ENCODE measurements at regions not wholly inside any gene's neighbourhood (a gene's known extent, or its start where the extent isn't known, plus 50 kb on each side); places are given as distances from the start of the nearest gene placed in this dataset.

GRCh38 chr12:58242796-58243630, 301.6 kb downstream of the ATP23 start:
- no peak overlapping the region for H3K27ac ChIP-seq
- intact Hi-C loops (cut with DNase I; ENCODE audit: low total_unique reads) = no loop called here
- no peaks in the 10 kb centered on the region for H3K9me3 ChIP-seq
- no peaks in the 10 kb centered on the region for H3K4me1 ChIP-seq
- no peaks in the 10 kb centered on the region for H3K36me3 ChIP-seq
- no peak overlapping the region for H3K4me3 ChIP-seq
- H3K27me3 ChIP-seq (replicated peaks in 1 of 7) = no peaks in the 10 kb centered on the region
- no peak for DNase-seq
- TF ChIP-seq CTCF (IDR thresholded peaks at IDR 0.05 in 8 of 11, conservative IDR thresholded peaks at IDR 0.05 in 3 of 11) (no peak), POLR2A (IDR thresholded peaks at IDR 0.05) (no peak), POLR2AphosphoS5 (IDR thresholded peaks at IDR 0.05) (no peak)
- 71 to 89% (median 84%) methylated on average over 4 of the region's 4 CpGs for WGBS, 5 donors

GRCh38 chr12:58247633-58248032, 306.3 kb downstream of the ATP23 start:
- DNase-seq = no peak
- Histone ChIP-seq H3K9me3 (no peaks in the 10 kb centered on the region), H3K27me3 (replicated peaks in 1 of 7) (no peaks in the 10 kb centered on the region), H3K4me3 (no peak overlapping the region), H3K4me1 (no peaks in the 10 kb centered on the region), H3K36me3 (no peaks in the 10 kb centered on the region), H3K27ac (no peak overlapping the region)
- intact Hi-C loops (cut with DNase I; ENCODE audit: low total_unique reads) = no loop called here
- TF ChIP-seq POLR2AphosphoS5 (IDR thresholded peaks at IDR 0.05) (no peak), CTCF (IDR thresholded peaks at IDR 0.05 in 8 of 11, conservative IDR thresholded peaks at IDR 0.05 in 3 of 11) (no peak), POLR2A (IDR thresholded peaks at IDR 0.05) (no peak)
- WGBS, 5 donors = 90 to 94% (median 92%) methylated on average over 4 of the region's 4 CpGs

GRCh38 chr12:58248599-58248998, 307.2 kb downstream of the ATP23 start:
- no peak for TF ChIP-seq CTCF (IDR thresholded peaks at IDR 0.05 in 8 of 11, conservative IDR thresholded peaks at IDR 0.05 in 3 of 11)
- TF ChIP-seq POLR2A (IDR thresholded peaks at IDR 0.05) = no peak
- TF ChIP-seq POLR2AphosphoS5 (IDR thresholded peaks at IDR 0.05) = no peak
- intact Hi-C loops (cut with DNase I; ENCODE audit: low total_unique reads) = no loop called here
- Histone ChIP-seq H3K27me3 (replicated peaks in 1 of 7) (no peaks in the 10 kb centered on the region), H3K4me1 (no peaks in the 10 kb centered on the region), H3K4me3 (no peak overlapping the region), H3K27ac (no peak overlapping the region), H3K36me3 (no peaks in the 10 kb centered on the region), H3K9me3 (no peaks in the 10 kb centered on the region)
- no peak for DNase-seq
- WGBS, 5 donors = 37 to 66% (median 62%) methylated on average over 3 of the region's 3 CpGs

GRCh38 chr12:58249610-58250009, 308.2 kb downstream of the ATP23 start:
- 61 to 80% (median 67%) methylated on average over 2 of the region's 2 CpGs for WGBS, 5 donors
- Histone ChIP-seq H3K27ac (no peak overlapping the region), H3K36me3 (no peaks in the 10 kb centered on the region), H3K4me3 (no peak overlapping the region), H3K27me3 (replicated peaks in 1 of 7) (no peaks in the 10 kb centered on the region), H3K9me3 (no peaks in the 10 kb centered on the region), H3K4me1 (no peaks in the 10 kb centered on the region)
- no peak for TF ChIP-seq CTCF (IDR thresholded peaks at IDR 0.05 in 8 of 11, conservative IDR thresholded peaks at IDR 0.05 in 3 of 11)
- TF ChIP-seq POLR2AphosphoS5 (IDR thresholded peaks at IDR 0.05) = no peak
- no peak for TF ChIP-seq POLR2A (IDR thresholded peaks at IDR 0.05)
- intact Hi-C loops (cut with DNase I; ENCODE audit: low total_unique reads) = no loop called here
- DNase-seq = no peak

Data from spleen (tissue), 11 donors.